ENCODE measurements at regions not wholly inside any gene's neighbourhood (a gene's known extent, or its start where the extent isn't known, plus 50 kb on each side); places are given as distances from the start of the nearest gene placed in this dataset.

DNA sequence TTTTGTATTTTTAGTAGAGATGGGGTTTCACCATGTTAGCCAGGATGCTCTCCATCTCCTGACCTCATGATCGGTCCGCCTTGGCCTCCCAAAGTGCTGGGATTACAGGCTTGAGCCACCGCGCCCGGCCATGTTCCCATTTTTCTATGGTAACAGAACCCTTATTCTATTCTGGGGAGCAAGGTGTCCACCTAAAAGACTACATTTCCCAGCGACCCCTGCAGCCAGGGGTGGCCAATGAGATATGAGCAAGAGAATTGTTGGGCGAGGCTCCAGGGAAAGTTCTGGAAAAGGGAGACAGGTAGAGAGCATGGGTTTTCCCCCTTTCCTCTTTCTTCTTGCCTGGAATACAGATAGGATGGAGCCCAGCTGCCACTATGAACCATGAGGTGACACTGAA, 96.9 kb downstream of the LINGO1 start:
- TF ChIP-seq, protein P1, sequence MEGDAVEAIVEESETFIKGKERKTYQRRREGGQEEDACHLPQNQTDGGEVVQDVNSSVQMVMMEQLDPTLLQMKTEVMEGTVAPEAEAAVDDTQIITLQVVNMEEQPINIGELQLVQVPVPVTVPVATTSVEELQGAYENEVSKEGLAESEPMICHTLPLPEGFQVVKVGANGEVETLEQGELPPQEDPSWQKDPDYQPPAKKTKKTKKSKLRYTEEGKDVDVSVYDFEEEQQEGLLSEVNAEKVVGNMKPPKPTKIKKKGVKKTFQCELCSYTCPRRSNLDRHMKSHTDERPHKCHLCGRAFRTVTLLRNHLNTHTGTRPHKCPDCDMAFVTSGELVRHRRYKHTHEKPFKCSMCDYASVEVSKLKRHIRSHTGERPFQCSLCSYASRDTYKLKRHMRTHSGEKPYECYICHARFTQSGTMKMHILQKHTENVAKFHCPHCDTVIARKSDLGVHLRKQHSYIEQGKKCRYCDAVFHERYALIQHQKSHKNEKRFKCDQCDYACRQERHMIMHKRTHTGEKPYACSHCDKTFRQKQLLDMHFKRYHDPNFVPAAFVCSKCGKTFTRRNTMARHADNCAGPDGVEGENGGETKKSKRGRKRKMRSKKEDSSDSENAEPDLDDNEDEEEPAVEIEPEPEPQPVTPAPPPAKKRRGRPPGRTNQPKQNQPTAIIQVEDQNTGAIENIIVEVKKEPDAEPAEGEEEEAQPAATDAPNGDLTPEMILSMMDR (IDR thresholded peaks at IDR 0.05): no peak
- no peak for TF ChIP-seq POLR2A (IDR thresholded peaks at IDR 0.05)

All from esophagus squamous epithelium (tissue), 4 donors.